Fibroblast of pulmonary artery (primary cell): ENCODE measurements at regions not wholly inside any gene's neighbourhood (a gene's known extent, or its start where the extent isn't known, plus 50 kb on each side); places are given as distances from the start of the nearest gene placed in this dataset.
"Not testable (repeated sequence)": the region's sequence is repeated elsewhere in the genome, so short reads cannot be mapped to it uniquely, and the experiment has no call there.

ENCODE experiments used
- DNase-seq: peaks from one replicate; pipeline ENCODE4 v3.0.0-alpha.2; 2010; ENCODE audit warnings: low read depth
- H3K4me3 ChIP-seq: replicated peaks from 2 replicates; pipeline ENCODE4 v1.5.1; 2011; ENCODE audit warnings: low read depth, mild to moderate bottlenecking, control low read depth, low read length, moderate library complexity
- CTCF ChIP-seq: IDR thresholded peaks from 2 replicates; pipeline ENCODE4 v1.5.1; 2011; ENCODE audit warnings: mild to moderate bottlenecking, control low read depth, low read length, inconsistent platforms; ENCODE audit errors: missing control alignments

GRCh38 chr12:5333096-5333495, 98.8 kb upstream of the NTF3 start:
- DNase-seq = no peak
- no peak overlapping the region for H3K4me3 ChIP-seq
- no peak for TF ChIP-seq CTCF

GRCh38 chr12:5335069-5335468, 96.8 kb upstream of the NTF3 start:
- H3K4me3 ChIP-seq = no peak overlapping the region
- TF ChIP-seq CTCF = no peak
- no peak for DNase-seq

- DNase-seq, H3K4me3 ChIP-seq: not testable (repeated sequence)
These were observed 90.8 kb upstream of the NTF3 start for GRCh38 chr12:5341086-5341485.

GRCh38 chr12:5343711-5344110, 88.2 kb upstream of the NTF3 start:
- TF ChIP-seq CTCF = no peak
- H3K4me3 ChIP-seq = no peak overlapping the region
- DNase-seq = no peak

GRCh38 chr12:5344131-5344530, 87.8 kb upstream of the NTF3 start:
- DNase-seq = no peak
- TF ChIP-seq CTCF = no peak
- no peak overlapping the region for H3K4me3 ChIP-seq

- TF ChIP-seq CTCF = no peak
These were observed 86.4 kb upstream of the NTF3 start for GRCh38 chr12:5345534-5345933.

GRCh38 chr12:5348057-5348456, 83.9 kb upstream of the NTF3 start:
- no peak for DNase-seq
- TF ChIP-seq CTCF = no peak
- no peak overlapping the region for H3K4me3 ChIP-seq

More at GRCh38 chr12:5345534-5345933, 86.4 kb upstream of the NTF3 start:
- H3K4me3 ChIP-seq = no peak overlapping the region
- no peak for DNase-seq

- no peak for DNase-seq
- no peak for TF ChIP-seq CTCF
- no peak overlapping the region for H3K4me3 ChIP-seq
These were observed 83.4 kb upstream of the NTF3 start for GRCh38 chr12:5348491-5348890.
